K562 (cell line): ENCODE measurements at regions not wholly inside any gene's neighbourhood (a gene's known extent, or its start where the extent isn't known, plus 50 kb on each side); places are given as distances from the start of the nearest gene placed in this dataset.
A peak's percentile ranks its signal among the peaks of the same experiment; 100 is the strongest.

Source experiments
- CXXC5 ChIP-seq: fragments of 250-450 bp; sonication (Bioruptor Pico); IDR thresholded peaks from 2 replicates; pipeline ENCODE4 v1.8.0; 2022; ENCODE audit warnings: inconsistent platforms, mild to moderate bottlenecking, moderate library complexity
- FOXA1 ChIP-seq: fragments of 450-650 bp; IDR thresholded peaks from 2 replicates; pipeline ENCODE4 v1.6.1; 2016; ENCODE audit warnings: mild to moderate bottlenecking, borderline replicate concordance
- NFATC3 ChIP-seq: fragments of 450-650 bp; IDR thresholded peaks from 2 replicates; pipeline ENCODE4 v1.6.1; 2017; ENCODE audit warnings: mild to moderate bottlenecking
- REST ChIP-seq, 2 experiments: fragments of 450-650 bp; formaldehyde crosslinking in 1 of 2; IDR thresholded peaks; 2 replicates each; pipeline versions ENCODE4 v1.4.0 to v1.6.1; 2014 to 2020; ENCODE audit warnings: mild to moderate bottlenecking in 2 of 2, borderline replicate concordance in 1 of 2, low read depth in 1 of 2
- SP2 ChIP-seq: IDR thresholded peaks from 2 replicates; pipeline ENCODE4 v1.6.1; 2011; ENCODE audit warnings: mild to moderate bottlenecking, low read depth, low read length, moderate library complexity; ENCODE audit not compliant: poor library complexity, severe bottlenecking; ENCODE audit errors: extremely low read depth
- TRIM24 ChIP-seq, 2 experiments: fragments of 450-650 bp; IDR thresholded peaks; 2 replicates each; pipeline ENCODE4 v1.6.1; 2016
- ZNF79 ChIP-seq: fragments of 250-450 bp; sonication (Bioruptor Pico); IDR thresholded peaks from 2 replicates; pipeline ENCODE4 v1.4.0; 2020; ENCODE audit warnings: low read depth, mild to moderate bottlenecking, moderate library complexity
- TF ChIP-seq, protein P1 (sequence below): sonication (generic); formaldehyde crosslinking; IDR thresholded peaks from 2 replicates; pipeline ENCODE4 v1.5.0; 2020; ENCODE audit warnings: missing genetic modification reagents
- TF ChIP-seq, protein P2 (sequence below), 2 experiments: fragments of 450-650 bp; IDR thresholded peaks; 2 replicates each; pipeline ENCODE4 v1.6.1; 2016
- TF ChIP-seq, protein P3 (sequence below): fragments of 250-450 bp; sonication (Bioruptor Pico); IDR thresholded peaks from 2 replicates; pipeline ENCODE4 v1.9.0; 2021; ENCODE audit warnings: mild to moderate bottlenecking
- TF ChIP-seq, protein P4 (sequence below), 2 experiments: fragments of 250-450 bp in 1 of 2; fragments of 450-650 bp in 1 of 2; sonication (Bioruptor Pico) in 1 of 2; IDR thresholded peaks; 2 replicates each; pipeline versions ENCODE4 v1.6.1 to v1.8.0; 2016 to 2021; ENCODE audit warnings: mild to moderate bottlenecking in 2 of 2, moderate library complexity in 2 of 2, missing compliant biosample characterization in 1 of 2, missing genetic modification characterization in 1 of 2
- TF ChIP-seq, protein P5 (sequence below): fragments of 250-450 bp; sonication (Bioruptor Pico); IDR thresholded peaks from 2 replicates; pipeline ENCODE4 v1.4.0; 2020; ENCODE audit warnings: mild to moderate bottlenecking, moderate library complexity

GRCh38 chr16:86031141-86031678, 132.2 kb downstream of the IRF8 start (continued):
- TF ChIP-seq REST (IDR thresholded peaks at IDR 0.05; ENCODE audit: borderline replicate concordance) = 0 out of 2 replicates have a peak, but pooled peaks have one; percentile 6
- TF ChIP-seq REST (CRISPR knock-in tag; IDR thresholded peaks at IDR 0.05; ENCODE audit: low read depth) = no peak
- TF ChIP-seq, protein P1, sequence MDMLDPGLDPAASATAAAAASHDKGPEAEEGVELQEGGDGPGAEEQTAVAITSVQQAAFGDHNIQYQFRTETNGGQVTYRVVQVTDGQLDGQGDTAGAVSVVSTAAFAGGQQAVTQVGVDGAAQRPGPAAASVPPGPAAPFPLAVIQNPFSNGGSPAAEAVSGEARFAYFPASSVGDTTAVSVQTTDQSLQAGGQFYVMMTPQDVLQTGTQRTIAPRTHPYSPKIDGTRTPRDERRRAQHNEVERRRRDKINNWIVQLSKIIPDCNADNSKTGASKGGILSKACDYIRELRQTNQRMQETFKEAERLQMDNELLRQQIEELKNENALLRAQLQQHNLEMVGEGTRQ (CRISPR knock-in tag) = no peak
- TF ChIP-seq, protein P2, sequence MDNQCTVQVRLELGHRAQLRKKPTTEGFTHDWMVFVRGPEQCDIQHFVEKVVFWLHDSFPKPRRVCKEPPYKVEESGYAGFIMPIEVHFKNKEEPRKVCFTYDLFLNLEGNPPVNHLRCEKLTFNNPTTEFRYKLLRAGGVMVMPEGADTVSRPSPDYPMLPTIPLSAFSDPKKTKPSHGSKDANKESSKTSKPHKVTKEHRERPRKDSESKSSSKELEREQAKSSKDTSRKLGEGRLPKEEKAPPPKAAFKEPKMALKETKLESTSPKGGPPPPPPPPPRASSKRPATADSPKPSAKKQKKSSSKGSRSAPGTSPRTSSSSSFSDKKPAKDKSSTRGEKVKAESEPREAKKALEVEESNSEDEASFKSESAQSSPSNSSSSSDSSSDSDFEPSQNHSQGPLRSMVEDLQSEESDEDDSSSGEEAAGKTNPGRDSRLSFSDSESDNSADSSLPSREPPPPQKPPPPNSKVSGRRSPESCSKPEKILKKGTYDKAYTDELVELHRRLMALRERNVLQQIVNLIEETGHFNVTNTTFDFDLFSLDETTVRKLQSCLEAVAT (IDR thresholded peaks at IDR 0.05) = peak in 1 of 2 experiments; percentile 96; a peak in 2 of 4 replicates
- TF ChIP-seq, protein P3, sequence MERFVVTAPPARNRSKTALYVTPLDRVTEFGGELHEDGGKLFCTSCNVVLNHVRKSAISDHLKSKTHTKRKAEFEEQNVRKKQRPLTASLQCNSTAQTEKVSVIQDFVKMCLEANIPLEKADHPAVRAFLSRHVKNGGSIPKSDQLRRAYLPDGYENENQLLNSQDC = no peak
- TF ChIP-seq NFATC3 = no peak
- no peak for TF ChIP-seq SP2
- TF ChIP-seq, protein P4, sequence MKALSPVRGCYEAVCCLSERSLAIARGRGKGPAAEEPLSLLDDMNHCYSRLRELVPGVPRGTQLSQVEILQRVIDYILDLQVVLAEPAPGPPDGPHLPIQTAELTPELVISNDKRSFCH (CRISPR knock-in tag; IDR thresholded peaks at IDR 0.05) = no peak
- TF ChIP-seq, protein P4 (tag; IDR thresholded peaks at IDR 0.05) = no peak
- no peak for TF ChIP-seq TRIM24 (IDR thresholded peaks at IDR 0.05)
- no peak for TF ChIP-seq CXXC5 (CRISPR knock-in tag)
- no peak for TF ChIP-seq FOXA1
- TF ChIP-seq ZNF79 (CRISPR knock-in tag) = no peak
- TF ChIP-seq, protein P5, sequence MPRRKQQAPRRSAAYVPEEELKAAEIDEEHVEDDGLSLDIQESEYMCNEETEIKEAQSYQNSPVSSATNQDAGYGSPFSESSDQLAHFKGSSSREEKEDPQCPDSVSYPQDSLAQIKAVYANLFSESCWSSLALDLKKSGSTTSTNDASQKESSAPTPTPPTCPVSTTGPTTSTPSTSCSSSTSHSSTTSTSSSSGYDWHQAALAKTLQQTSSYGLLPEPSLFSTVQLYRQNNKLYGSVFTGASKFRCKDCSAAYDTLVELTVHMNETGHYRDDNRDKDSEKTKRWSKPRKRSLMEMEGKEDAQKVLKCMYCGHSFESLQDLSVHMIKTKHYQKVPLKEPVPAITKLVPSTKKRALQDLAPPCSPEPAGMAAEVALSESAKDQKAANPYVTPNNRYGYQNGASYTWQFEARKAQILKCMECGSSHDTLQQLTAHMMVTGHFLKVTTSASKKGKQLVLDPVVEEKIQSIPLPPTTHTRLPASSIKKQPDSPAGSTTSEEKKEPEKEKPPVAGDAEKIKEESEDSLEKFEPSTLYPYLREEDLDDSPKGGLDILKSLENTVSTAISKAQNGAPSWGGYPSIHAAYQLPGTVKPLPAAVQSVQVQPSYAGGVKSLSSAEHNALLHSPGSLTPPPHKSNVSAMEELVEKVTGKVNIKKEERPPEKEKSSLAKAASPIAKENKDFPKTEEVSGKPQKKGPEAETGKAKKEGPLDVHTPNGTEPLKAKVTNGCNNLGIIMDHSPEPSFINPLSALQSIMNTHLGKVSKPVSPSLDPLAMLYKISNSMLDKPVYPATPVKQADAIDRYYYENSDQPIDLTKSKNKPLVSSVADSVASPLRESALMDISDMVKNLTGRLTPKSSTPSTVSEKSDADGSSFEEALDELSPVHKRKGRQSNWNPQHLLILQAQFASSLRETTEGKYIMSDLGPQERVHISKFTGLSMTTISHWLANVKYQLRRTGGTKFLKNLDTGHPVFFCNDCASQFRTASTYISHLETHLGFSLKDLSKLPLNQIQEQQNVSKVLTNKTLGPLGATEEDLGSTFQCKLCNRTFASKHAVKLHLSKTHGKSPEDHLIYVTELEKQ (CRISPR knock-in tag) = no peak
